ENCODE measurements at regions not wholly inside any gene's neighbourhood (a gene's known extent, or its start where the extent isn't known, plus 50 kb on each side); places are given as distances from the start of the nearest gene placed in this dataset.

GRCh38 chr7:82567356-82567755 is 123.8 kb upstream of the CACNA2D1 start:
- H3K27me3 ChIP-seq (ENCODE audit: control insufficient read depth in 4 of 4, insufficient read depth in 4 of 4, low read length in 3 of 4), result no peaks in the 10 kb centered on the region
- TF ChIP-seq, protein P1, sequence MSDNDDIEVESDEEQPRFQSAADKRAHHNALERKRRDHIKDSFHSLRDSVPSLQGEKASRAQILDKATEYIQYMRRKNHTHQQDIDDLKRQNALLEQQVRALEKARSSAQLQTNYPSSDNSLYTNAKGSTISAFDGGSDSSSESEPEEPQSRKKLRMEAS (IDR thresholded peaks at IDR 0.05), result no peak
- no peak for TF ChIP-seq NR2F2 (IDR thresholded peaks at IDR 0.05)
- H3K9me3 ChIP-seq (ENCODE audit: control insufficient read depth in 4 of 4, low read length in 3 of 4), result no peaks in the 10 kb centered on the region
- H3K36me3 ChIP-seq (ENCODE audit: control insufficient read depth in 4 of 4, insufficient read depth in 3 of 4, low read depth in 1 of 4, low read length in 3 of 4), result no peaks in the 10 kb centered on the region
- no peak overlapping the region for H3K4me3 ChIP-seq (ENCODE audit: low read depth in 1 of 3, low read length in 3 of 3)
- H3K27ac ChIP-seq (ENCODE audit: low read depth in 1 of 2, low read length in 2 of 2), result no peak overlapping the region
- no peak for DNase-seq (ENCODE audit: low spot score)
- H3K4me1 ChIP-seq (ENCODE audit: control insufficient read depth in 4 of 4, insufficient read depth in 4 of 4, low read length in 3 of 4), result no peaks in the 10 kb centered on the region
- H3K9ac ChIP-seq (ENCODE audit: low read depth in 1 of 2, low read length in 2 of 2), result no peak overlapping the region
- WGBS, result 48% methylated on average over 2 of the region's 2 CpGs

DNA sequence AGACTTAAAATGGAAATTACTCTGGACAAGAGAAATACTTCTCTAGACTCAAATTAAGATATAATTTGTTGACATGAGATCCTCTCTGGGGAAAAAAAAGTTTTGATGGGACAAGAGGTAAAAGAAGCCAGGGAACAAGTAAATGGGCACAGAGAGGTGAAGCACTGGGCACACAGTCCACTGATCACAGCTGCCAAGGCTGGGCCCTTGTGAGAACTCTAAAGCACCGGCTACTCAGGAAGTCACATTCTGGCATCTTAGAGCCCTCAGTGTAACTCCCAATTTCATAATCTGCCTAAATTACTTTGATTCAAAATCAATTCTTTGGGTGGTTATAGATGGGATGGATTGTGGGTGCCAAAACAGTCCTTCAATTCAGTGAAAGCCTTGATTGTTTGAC is 123.2 kb upstream of the CACNA2D1 start:
- Histone ChIP-seq H3K9me3 (ENCODE audit: control insufficient read depth in 4 of 4, low read length in 3 of 4) (no peaks in the 10 kb centered on the region), H3K36me3 (ENCODE audit: control insufficient read depth in 4 of 4, insufficient read depth in 3 of 4, low read depth in 1 of 4, low read length in 3 of 4) (no peaks in the 10 kb centered on the region), H3K27me3 (ENCODE audit: control insufficient read depth in 4 of 4, insufficient read depth in 4 of 4, low read length in 3 of 4) (no peaks in the 10 kb centered on the region), H3K27ac (ENCODE audit: low read depth in 1 of 2, low read length in 2 of 2) (no peak overlapping the region), H3K4me3 (ENCODE audit: low read depth in 1 of 3, low read length in 3 of 3) (no peak overlapping the region), H3K9ac (ENCODE audit: low read depth in 1 of 2, low read length in 2 of 2) (no peak overlapping the region), H3K4me1 (ENCODE audit: control insufficient read depth in 4 of 4, insufficient read depth in 4 of 4, low read length in 3 of 4) (no peaks in the 10 kb centered on the region)
- no peak for DNase-seq (ENCODE audit: low spot score)
- TF ChIP-seq RXRA (IDR thresholded peaks at IDR 0.05), result no peak
- no peak for TF ChIP-seq FOXA2 (IDR thresholded peaks at IDR 0.05)
- TF ChIP-seq ZBTB33 (IDR thresholded peaks at IDR 0.05), result no peak
- no peak for TF ChIP-seq SP1 (IDR thresholded peaks at IDR 0.05)
- no peak for TF ChIP-seq NR2F2 (IDR thresholded peaks at IDR 0.05)
- no peak for TF ChIP-seq ATF3 (IDR thresholded peaks at IDR 0.05)
- TF ChIP-seq FOXA1 (IDR thresholded peaks at IDR 0.05), result no peak
- TF ChIP-seq HNF4A (conservative IDR thresholded peaks at IDR 0.05), result no peak
- TF ChIP-seq HNF4G (IDR thresholded peaks at IDR 0.05), result no peak
- no peak for TF ChIP-seq RAD21 (IDR thresholded peaks at IDR 0.05)
- no peak for TF ChIP-seq TAF1 (conservative IDR thresholded peaks at IDR 0.05)
- TF ChIP-seq, protein P1 (IDR thresholded peaks at IDR 0.05), result no peak
- 60% methylated on average over 1 of the region's 1 CpG for WGBS

- no peak overlapping the region for H3K4me3 ChIP-seq (ENCODE audit: low read depth in 1 of 3, low read length in 3 of 3)
- no peaks in the 10 kb centered on the region for H3K36me3 ChIP-seq (ENCODE audit: control insufficient read depth in 4 of 4, insufficient read depth in 3 of 4, low read depth in 1 of 4, low read length in 3 of 4)
- H3K27me3 ChIP-seq (ENCODE audit: control insufficient read depth in 4 of 4, insufficient read depth in 4 of 4, low read length in 3 of 4), result no peaks in the 10 kb centered on the region
- no peaks in the 10 kb centered on the region for H3K9me3 ChIP-seq (ENCODE audit: control insufficient read depth in 4 of 4, low read length in 3 of 4)
- no peak for DNase-seq (ENCODE audit: low spot score)
- TF ChIP-seq HNF4A (conservative IDR thresholded peaks at IDR 0.05) (no peak), JUND (IDR thresholded peaks at IDR 0.05) (no peak), RXRA (IDR thresholded peaks at IDR 0.05) (no peak), YY1 (IDR thresholded peaks at IDR 0.05) (no peak), HNF4G (IDR thresholded peaks at IDR 0.05) (no peak), ZBTB33 (IDR thresholded peaks at IDR 0.05) (no peak), FOXA1 (IDR thresholded peaks at IDR 0.05) (no peak), NR2F2 (IDR thresholded peaks at IDR 0.05) (no peak)
- TF ChIP-seq, protein P2, sequence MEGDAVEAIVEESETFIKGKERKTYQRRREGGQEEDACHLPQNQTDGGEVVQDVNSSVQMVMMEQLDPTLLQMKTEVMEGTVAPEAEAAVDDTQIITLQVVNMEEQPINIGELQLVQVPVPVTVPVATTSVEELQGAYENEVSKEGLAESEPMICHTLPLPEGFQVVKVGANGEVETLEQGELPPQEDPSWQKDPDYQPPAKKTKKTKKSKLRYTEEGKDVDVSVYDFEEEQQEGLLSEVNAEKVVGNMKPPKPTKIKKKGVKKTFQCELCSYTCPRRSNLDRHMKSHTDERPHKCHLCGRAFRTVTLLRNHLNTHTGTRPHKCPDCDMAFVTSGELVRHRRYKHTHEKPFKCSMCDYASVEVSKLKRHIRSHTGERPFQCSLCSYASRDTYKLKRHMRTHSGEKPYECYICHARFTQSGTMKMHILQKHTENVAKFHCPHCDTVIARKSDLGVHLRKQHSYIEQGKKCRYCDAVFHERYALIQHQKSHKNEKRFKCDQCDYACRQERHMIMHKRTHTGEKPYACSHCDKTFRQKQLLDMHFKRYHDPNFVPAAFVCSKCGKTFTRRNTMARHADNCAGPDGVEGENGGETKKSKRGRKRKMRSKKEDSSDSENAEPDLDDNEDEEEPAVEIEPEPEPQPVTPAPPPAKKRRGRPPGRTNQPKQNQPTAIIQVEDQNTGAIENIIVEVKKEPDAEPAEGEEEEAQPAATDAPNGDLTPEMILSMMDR (IDR thresholded peaks at IDR 0.05; ENCODE audit: low read depth, low read length, missing input control), result no peak
- H3K4me1 ChIP-seq (ENCODE audit: control insufficient read depth in 4 of 4, insufficient read depth in 4 of 4, low read length in 3 of 4), result peaks cover 0 to 2% (median 0%) of the 10 kb centered on the region in 4 donors
- 81% methylated on average over 2 of the region's 2 CpGs for WGBS
- no peak overlapping the region for H3K27ac ChIP-seq (ENCODE audit: low read depth in 1 of 2, low read length in 2 of 2)
- no peak overlapping the region for H3K9ac ChIP-seq (ENCODE audit: low read depth in 1 of 2, low read length in 2 of 2)
Observed at GRCh38 chr7:82562716-82563404, 119.3 kb upstream of the CACNA2D1 start.
